OCI-LY3 (cell line): ENCODE measurements at regions not wholly inside any gene's neighbourhood (a gene's known extent, or its start where the extent isn't known, plus 50 kb on each side); places are given as distances from the start of the nearest gene placed in this dataset.

ENCODE experiments used
- H2AFZ ChIP-seq: fragments of 200-600, 300-600 bp; shearing (Covaris generic); 2 replicates; pipeline ENCODE4 v1.6.0; 2014; ENCODE audit warnings: antibody characterized with exemption, low read depth, low read length
- H3K27ac ChIP-seq: fragments of 200-600, 300-600 bp; sonication (generic); 2 replicates; pipeline ENCODE4 v1.5.1; 2014; ENCODE audit warnings: mild to moderate bottlenecking, low read length, moderate library complexity, mixed read lengths
- H3K27me3 ChIP-seq: fragments of 200-600, 300-600 bp; sonication (generic); 2 replicates; pipeline ENCODE4 v1.6.1; 2014; ENCODE audit warnings: low read depth, low read length, mixed read lengths
- H3K36me3 ChIP-seq: fragments of 200-600, 300-600 bp; sonication (generic); replicated peaks from 2 replicates; pipeline ENCODE3; 2014; ENCODE audit warnings: low read depth, low read length, mixed read lengths
- H3K4me1 ChIP-seq: fragments of 300-600, 200-600 bp; sonication (generic); 2 replicates; pipeline ENCODE4 v1.6.1; 2014; ENCODE audit warnings: low read length, mixed read lengths
- H3K4me2 ChIP-seq: fragments of 200-600, 300-600 bp; sonication (generic); 2 replicates; pipeline ENCODE4 v1.6.1; 2014; ENCODE audit warnings: low read length, mixed read lengths
- H3K4me3 ChIP-seq: fragments of 300-600, 200-600 bp; sonication (generic); 2 replicates; pipeline ENCODE4 v1.5.1; 2014; ENCODE audit warnings: antibody characterized with exemption, mild to moderate bottlenecking, low read length, moderate library complexity
- H3K79me2 ChIP-seq: fragments of 300-600, 200-600 bp; shearing (Covaris generic); 2 replicates; pipeline ENCODE4 v1.6.1; 2014; ENCODE audit warnings: mild to moderate bottlenecking, low read length, mixed read lengths
- H3K9ac ChIP-seq: fragments of 300-600, 200-600 bp; shearing (Covaris generic); 2 replicates; pipeline ENCODE4 v1.6.0; 2014; ENCODE audit warnings: mild to moderate bottlenecking, low read length, moderate library complexity
- H3K9me3 ChIP-seq: fragments of 200-600, 300-600 bp; shearing (Covaris generic); 2 replicates; pipeline ENCODE4 v1.6.1; 2014; ENCODE audit warnings: low read length, mixed read lengths; ENCODE audit not compliant: insufficient read depth
- H4K20me1 ChIP-seq: fragments of 200-600, 300-600 bp; sonication (generic); 2 replicates; pipeline ENCODE4 v1.6.1; 2016; ENCODE audit warnings: low read length, mixed read lengths; ENCODE audit not compliant: insufficient read depth
- CTCF ChIP-seq: fragments of 200-600, 300-600 bp; sonication (generic); IDR thresholded peaks from 2 replicates; pipeline ENCODE4 v1.5.1; 2014; ENCODE audit warnings: antibody characterized with exemption, low read length, low read depth
- EZH2phosphoT487 ChIP-seq: fragments of 200-600 bp; shearing (Covaris generic); IDR thresholded peaks from 2 replicates; pipeline ENCODE4 v1.6.1; 2018; ENCODE audit warnings: antibody characterized with exemption, mixed run types, low read depth

GRCh38 chr13:100854006-100854405 lies 179.4 kb upstream of the TMTC4 start:
- H3K9ac ChIP-seq: no peak overlapping the region
- H3K27ac ChIP-seq: no peak overlapping the region
- H3K36me3 ChIP-seq: no peaks in the 10 kb centered on the region
- TF ChIP-seq EZH2phosphoT487: no peak
- TF ChIP-seq CTCF: no peak
- no peaks in the 10 kb centered on the region; the same call in 1 of the 2 replicates for H3K27me3 ChIP-seq
- H3K79me2 ChIP-seq: no peaks in the 10 kb centered on the region
- H2AFZ ChIP-seq: no peak overlapping the region
- H3K9me3 ChIP-seq: peaks cover 6% of the 10 kb centered on the region; the same call in 1 of the 2 replicates
- H4K20me1 ChIP-seq: no peaks in the 10 kb centered on the region
- H3K4me1 ChIP-seq: no peaks in the 10 kb centered on the region
- no peak overlapping the region for H3K4me3 ChIP-seq
- no peak overlapping the region for H3K4me2 ChIP-seq

- no peak overlapping the region for H3K4me3 ChIP-seq
- peaks cover 6% of the 10 kb centered on the region; the same call in 1 of the 2 replicates for H3K9me3 ChIP-seq
- H3K79me2 ChIP-seq: no peaks in the 10 kb centered on the region
- H3K4me1 ChIP-seq: no peaks in the 10 kb centered on the region
- no peak overlapping the region for H3K9ac ChIP-seq
- no peaks in the 10 kb centered on the region; the same call in 1 of the 2 replicates for H3K27me3 ChIP-seq
- no peaks in the 10 kb centered on the region for H4K20me1 ChIP-seq
- H3K4me2 ChIP-seq: no peak overlapping the region
- H3K36me3 ChIP-seq: no peaks in the 10 kb centered on the region
- no peak overlapping the region for H2AFZ ChIP-seq
- TF ChIP-seq CTCF: no peak
- no peak for TF ChIP-seq EZH2phosphoT487
- H3K27ac ChIP-seq: no peak overlapping the region
These were observed 178.8 kb upstream of the TMTC4 start for GRCh38 chr13:100853434-100853833.

- Histone ChIP-seq H4K20me1 (no peaks in the 10 kb centered on the region), H3K9ac (no peak overlapping the region), H3K27ac (no peak overlapping the region), H3K4me1 (no peaks in the 10 kb centered on the region), H3K9me3 (peaks cover 6% of the 10 kb centered on the region; the same call in 1 of the 2 replicates), H3K27me3 (no peaks in the 10 kb centered on the region; the same call in 1 of the 2 replicates), H2AFZ (no peak overlapping the region), H3K4me3 (no peak overlapping the region), H3K79me2 (no peaks in the 10 kb centered on the region), H3K36me3 (no peaks in the 10 kb centered on the region), H3K4me2 (no peak overlapping the region)
- TF ChIP-seq CTCF: no peak
- no peak for TF ChIP-seq EZH2phosphoT487
These were observed 177.6 kb upstream of the TMTC4 start for GRCh38 chr13:100852146-100852545.

GRCh38 chr13:100848304-100848703 lies 173.7 kb upstream of the TMTC4 start:
- 0 out of 2 replicates have a peak, but pooled peaks have one; percentile 13 for TF ChIP-seq CTCF
- no peak for TF ChIP-seq EZH2phosphoT487

More at GRCh38 chr13:100848304-100848703, 173.7 kb upstream of the TMTC4 start:
- Histone ChIP-seq H3K27ac (no peak overlapping the region), H3K4me3 (no peak overlapping the region), H3K9me3 (peaks cover 6% of the 10 kb centered on the region; the same call in 1 of the 2 replicates), H3K4me2 (no peak overlapping the region), H3K27me3 (no peaks in the 10 kb centered on the region; the same call in 1 of the 2 replicates), H3K9ac (no peak overlapping the region), H3K79me2 (no peaks in the 10 kb centered on the region), H3K4me1 (no peaks in the 10 kb centered on the region), H4K20me1 (no peaks in the 10 kb centered on the region), H2AFZ (no peak overlapping the region), H3K36me3 (no peaks in the 10 kb centered on the region)
